Activated CD8-positive, alpha-beta memory T cell treated with anti-CD3 and anti-CD28 coated beads for 24 hours (primary cell): ENCODE measurements at regions not wholly inside any gene's neighbourhood (a gene's known extent, or its start where the extent isn't known, plus 50 kb on each side); places are given as distances from the start of the nearest gene placed in this dataset.
"Not testable (repeated sequence)": the region's sequence is repeated elsewhere in the genome, so short reads cannot be mapped to it uniquely, and the experiment has no call there.

ENCODE experiments used
- DNase-seq: peaks from one replicate; pipeline ENCODE4 v3.0.0-alpha.2; 2020

DNA sequence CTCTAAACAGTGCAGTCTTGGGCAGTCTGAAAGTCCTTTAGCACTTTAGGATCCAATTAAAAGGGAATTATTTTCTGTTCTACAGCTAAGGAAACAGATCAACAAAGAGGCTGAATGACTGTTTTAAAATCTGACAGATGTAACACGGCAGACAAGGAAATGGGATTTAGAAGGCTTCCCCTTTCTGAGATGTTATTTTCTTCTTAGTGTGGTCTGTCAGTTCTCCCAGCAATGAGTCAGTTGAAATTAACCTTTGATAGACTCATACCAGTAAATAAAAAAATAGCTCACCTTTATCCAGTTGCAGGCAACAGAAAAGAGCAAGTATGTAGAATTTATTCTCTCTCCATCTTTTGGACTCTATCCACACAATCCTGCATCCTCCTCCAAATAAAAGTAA, 98.1 kb downstream of the NEDD1 start:
- DNase-seq, result no peak

DNA sequence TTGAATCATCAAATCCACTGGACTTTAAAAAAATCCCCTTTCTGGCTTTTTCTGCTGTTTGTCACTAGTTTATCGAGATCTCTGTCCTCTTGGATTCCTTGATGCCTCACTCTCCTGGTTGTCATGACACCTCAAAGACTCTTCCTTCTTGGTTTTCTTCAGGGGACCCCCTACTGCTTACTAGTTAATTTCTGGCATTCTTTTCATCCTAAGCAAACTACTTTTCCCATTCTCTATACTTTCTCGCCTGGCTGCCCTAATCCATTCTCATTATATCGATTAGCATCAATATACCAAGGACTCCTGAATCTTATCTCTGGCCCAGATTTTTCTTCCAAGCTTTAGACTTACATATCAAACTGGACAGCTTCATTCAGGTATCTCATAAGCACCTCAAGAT, 98.6 kb downstream of the NEDD1 start:
- DNase-seq, result no peak

- no peak for DNase-seq
Measured at GRCh38 chr12:97006585-97006984, 99.5 kb downstream of the NEDD1 start.

- no peak for DNase-seq
Measured at GRCh38 chr12:97016163-97016562, 109.1 kb downstream of the NEDD1 start.

DNA sequence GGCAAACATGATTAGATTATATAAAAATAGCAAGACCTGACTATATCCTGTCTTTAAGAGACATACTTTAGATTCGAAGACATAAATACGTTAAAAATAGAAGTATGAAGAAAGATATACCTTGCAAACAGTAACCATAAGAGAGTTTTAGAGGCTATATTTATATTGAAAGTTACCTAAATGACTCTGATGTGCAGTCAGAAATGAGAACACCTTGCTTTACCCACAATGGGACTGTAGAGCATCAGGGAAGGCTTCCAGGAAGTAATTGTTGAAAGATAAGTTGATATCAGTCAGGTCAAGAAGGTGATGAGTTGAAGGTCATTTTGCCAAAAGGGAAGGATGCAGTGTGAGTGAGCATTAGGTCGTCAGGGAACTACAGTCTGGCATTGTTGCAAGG, 110.2 kb downstream of the NEDD1 start:
- no peak for DNase-seq

DNA sequence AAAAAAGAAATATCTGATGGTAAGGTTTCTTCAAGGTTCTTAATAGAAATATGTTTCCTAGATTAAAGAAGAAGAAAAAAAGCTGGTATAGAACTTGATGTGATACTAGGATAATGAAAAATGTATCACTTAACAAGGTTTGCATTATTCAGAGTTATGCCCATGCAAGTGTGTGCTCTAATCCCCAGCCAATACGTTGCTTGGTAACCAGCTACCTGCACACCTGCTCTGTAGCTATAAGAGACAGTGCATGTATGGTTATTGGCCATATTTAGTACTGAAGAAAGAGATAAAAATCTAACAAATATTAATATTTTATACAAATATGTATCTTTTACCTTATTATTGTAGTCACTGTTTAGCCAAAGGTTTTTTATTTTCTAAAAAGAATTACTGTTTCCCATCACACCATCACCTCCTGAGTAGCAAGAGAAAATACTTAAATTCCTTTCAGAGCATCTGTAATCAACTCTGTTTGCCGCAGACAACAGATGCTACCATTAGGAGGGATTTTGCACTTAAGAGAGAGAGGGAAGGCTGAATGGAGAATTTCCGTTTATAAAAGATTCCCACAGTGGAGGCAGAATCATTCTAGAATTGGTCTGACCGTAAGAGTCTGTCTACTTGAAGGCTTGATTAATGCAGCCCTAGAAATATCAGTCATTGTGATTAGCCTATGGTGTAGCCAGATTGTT, 115.6 kb downstream of the NEDD1 start:
- DNase-seq, result no peak

- DNase-seq, result no peak
Measured at GRCh38 chr12:97024393-97024792, 117.3 kb downstream of the NEDD1 start.

- DNase-seq, result no peak
Measured at GRCh38 chr12:97026901-97027300, 119.8 kb downstream of the NEDD1 start.

DNA sequence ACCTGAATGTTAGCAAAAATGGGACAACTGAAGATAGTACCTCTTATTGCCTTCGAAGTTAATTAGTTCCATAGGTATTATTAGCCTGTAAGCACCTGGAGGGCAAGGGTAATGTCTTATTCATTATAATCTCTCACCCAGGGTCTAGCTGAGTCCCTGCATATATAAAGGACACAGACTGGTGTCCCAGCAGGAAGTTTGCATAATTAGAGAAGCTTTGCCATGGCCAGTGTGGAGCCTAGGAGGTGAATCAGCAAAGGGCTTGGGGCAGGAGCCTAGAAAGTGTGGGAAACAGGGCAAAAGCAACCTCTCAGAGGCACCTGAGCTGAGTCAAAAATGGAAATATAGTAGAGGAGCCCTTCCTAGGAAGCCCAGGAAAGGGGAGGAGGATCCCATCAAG, 120.4 kb downstream of the NEDD1 start:
- DNase-seq, result no peak

DNA sequence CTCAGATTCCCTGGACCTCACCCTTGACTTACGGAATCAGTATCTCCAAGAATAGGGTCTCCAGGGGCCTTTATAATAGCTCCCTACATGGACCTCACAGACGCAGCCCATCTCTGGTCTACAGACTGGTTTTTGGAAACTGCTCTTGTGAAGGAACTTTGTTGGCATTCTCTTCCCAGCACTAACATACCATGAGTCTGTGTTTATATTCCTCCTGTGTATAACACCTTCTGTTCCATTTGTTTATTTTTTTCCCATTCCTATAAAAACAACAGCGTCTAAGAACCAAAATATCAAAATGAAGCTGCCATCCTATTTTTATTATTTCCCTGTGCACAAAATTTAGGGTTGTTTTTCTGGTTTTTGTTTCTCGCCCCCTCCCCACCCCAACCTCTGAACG, 131.1 kb downstream of the NEDD1 start:
- no peak for DNase-seq

DNA sequence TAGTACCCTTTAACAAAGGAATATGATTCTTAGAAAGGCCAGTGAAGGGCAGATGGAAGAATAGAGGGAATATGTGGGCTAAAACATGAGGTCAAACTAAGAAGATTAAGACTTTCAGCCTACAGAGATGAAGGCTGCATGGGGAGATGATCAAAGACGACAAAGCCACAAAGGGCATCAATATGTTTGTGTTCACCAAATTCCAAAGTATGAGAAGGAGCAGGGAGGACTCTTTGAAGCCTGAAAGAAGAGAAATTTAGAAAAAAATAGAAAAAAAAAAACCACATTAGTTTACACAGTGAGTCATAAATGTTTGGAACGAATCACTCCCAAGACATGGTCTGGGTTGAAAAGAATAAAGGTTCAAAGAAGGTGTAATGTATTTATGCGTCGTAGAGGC, 131.8 kb downstream of the NEDD1 start:
- DNase-seq, result no peak

DNA sequence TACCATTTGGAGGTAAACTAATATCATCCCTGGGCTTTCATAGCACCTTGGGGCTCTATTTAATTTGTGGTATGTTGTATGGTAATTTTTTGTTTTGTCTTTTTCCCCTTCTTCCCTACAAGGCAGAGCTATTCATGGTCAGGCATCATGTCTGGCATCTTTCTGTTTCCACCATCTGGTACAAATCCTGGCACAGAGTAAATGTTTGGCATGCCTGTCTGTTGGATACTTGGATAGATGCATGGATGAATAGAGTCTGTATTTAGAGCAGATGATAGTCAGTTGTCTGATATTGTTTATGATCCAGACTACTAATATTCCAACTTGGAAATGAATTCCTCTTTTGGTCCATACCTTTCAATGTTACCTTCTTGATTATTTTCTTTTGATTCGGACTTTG, 139.8 kb downstream of the NEDD1 start:
- DNase-seq, result no peak

GRCh38 chr12:97047361-97047760, 140.3 kb downstream of the NEDD1 start:
- no peak for DNase-seq

GRCh38 chr12:97048421-97049035, 141.5 kb downstream of the NEDD1 start:
- DNase-seq, result no peak

DNA sequence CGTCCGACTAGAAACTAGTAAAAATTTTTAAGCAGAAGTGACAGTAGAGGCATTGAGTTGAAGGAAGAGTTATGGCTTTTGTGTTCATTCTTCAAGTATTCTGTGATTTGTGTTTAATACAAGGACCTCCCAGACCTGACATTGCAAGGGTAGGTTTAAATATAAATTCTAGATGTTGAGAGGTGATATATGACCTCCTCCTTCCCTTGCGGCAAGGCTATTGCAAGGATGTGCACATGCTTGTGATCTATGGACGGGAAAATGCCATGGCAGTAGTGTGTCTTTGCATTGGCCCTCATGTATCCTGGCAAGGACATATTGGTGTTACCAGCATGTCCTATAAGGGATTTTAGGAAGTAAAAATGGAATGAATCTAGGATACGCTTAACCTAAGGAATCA, 143.5 kb downstream of the NEDD1 start:
- DNase-seq, result no peak

GRCh38 chr12:97051341-97051740, 144.3 kb downstream of the NEDD1 start:
- no peak for DNase-seq

- DNase-seq, result no peak
Measured at GRCh38 chr12:97061171-97061570, 154.1 kb downstream of the NEDD1 start.

- no peak for DNase-seq
Measured at GRCh38 chr12:97063292-97063935, 156.4 kb downstream of the NEDD1 start.

DNA sequence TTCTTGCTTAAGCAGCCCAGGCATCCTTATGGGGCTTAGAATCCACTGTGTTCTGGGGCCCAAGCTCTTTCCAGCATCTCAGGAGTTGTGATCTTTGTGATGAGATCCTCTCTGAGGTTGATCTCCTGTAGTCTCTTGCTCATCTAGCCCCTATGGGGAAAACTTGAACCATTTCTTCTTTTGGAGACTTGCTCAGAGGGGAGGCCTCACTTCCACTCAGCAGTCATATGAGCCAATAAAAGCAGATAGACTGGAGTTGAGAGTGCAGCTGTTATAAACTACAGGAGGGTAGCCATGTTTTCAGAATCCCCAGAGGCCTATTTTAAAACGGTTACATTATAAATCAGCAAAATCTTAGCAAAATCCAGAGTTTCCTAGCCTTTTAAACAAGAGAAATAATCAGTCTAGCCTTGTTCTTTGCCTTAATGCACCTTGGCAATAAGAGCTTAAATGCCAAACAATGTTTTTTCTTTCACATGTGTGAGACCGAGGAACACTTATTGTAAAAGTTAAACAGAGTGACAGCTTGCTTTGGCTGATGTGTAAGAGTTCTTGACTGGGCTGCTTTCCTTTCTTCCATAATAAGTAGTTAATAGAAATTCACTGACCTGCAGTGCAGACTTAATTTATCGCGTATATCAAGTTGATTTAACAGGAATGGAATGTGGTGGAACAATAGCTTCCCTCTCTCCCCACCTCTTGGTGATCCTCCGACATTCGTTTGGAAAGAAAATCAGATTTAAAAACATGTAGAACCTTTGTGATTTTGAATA, 168.3 kb downstream of the NEDD1 start:
- no peak for DNase-seq

- no peak for DNase-seq
Measured at GRCh38 chr12:97075934-97076630, 169.0 kb downstream of the NEDD1 start.

- not testable (repeated sequence) for DNase-seq
Measured at GRCh38 chr12:97076912-97077311, 169.9 kb downstream of the NEDD1 start.

- DNase-seq, result no peak
Measured at GRCh38 chr12:97082029-97082428, 175.0 kb downstream of the NEDD1 start.

DNA sequence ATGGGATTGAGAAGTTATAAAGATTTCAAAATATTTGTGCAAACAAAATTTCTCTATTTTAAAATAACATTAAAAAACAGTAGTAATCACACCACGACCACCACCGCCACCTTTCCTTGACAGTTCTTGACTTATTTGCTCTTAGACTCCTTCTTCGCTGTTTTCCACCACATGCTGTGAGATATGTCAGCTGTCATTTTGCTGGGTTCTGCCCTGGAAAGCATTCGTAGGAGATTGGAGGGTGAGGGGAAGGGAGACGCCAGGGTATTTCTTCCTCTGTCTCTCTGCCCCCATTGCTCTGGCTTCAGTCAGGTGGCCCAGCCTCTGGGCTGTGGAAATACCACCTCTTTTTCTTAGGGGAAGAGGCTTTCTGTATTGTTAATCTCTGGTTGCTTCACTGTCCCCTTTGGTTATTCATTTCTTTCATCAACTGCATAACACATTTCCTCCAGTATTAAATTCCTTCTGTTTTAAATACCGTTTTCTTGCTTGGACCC, 186.2 kb downstream of the NEDD1 start:
- no peak for DNase-seq
